ENCODE measurements at regions not wholly inside any gene's neighbourhood (a gene's known extent, or its start where the extent isn't known, plus 50 kb on each side); places are given as distances from the start of the nearest gene placed in this dataset.

- DNase-seq = no peak
These were observed 397.6 kb downstream of the ZNF521 start for GRCh38 chr18:24954341-24954740.

GRCh38 chr18:24958001-24958400, 394.0 kb downstream of the ZNF521 start:
- DNase-seq = no peak

- no peak for DNase-seq
These were observed 392.9 kb downstream of the ZNF521 start for GRCh38 chr18:24959051-24959476.

GRCh38 chr18:24964216-24964615, 387.8 kb downstream of the ZNF521 start:
- no peak for DNase-seq

- no peak for DNase-seq
These were observed 383.7 kb downstream of the ZNF521 start for GRCh38 chr18:24968238-24968775.

- no peak for DNase-seq
These were observed 379.4 kb downstream of the ZNF521 start for GRCh38 chr18:24972577-24972976.

- DNase-seq = no peak
These were observed 377.5 kb downstream of the ZNF521 start for GRCh38 chr18:24974431-24974830.

- no peak for DNase-seq
These were observed 376.2 kb downstream of the ZNF521 start for GRCh38 chr18:24975496-24976372.

- DNase-seq = no peak
These were observed 375.5 kb downstream of the ZNF521 start for GRCh38 chr18:24976502-24976901.

- no peak for DNase-seq
These were observed 372.7 kb downstream of the ZNF521 start for GRCh38 chr18:24979235-24979634.

GRCh38 chr18:24982831-24983230, 369.1 kb downstream of the ZNF521 start:
- DNase-seq = no peak

- no peak for DNase-seq
These were observed 368.3 kb downstream of the ZNF521 start for GRCh38 chr18:24983566-24984139.

GRCh38 chr18:24985586-24985985, 366.4 kb downstream of the ZNF521 start:
- DNase-seq = no peak

GRCh38 chr18:24986666-24987302, 365.2 kb downstream of the ZNF521 start:
- DNase-seq = no peak

- no peak for DNase-seq
These were observed 364.4 kb downstream of the ZNF521 start for GRCh38 chr18:24987303-24988252.

- no peak for DNase-seq
These were observed 363.6 kb downstream of the ZNF521 start for GRCh38 chr18:24988253-24988840.

GRCh38 chr18:24989760-24990593, 362.0 kb downstream of the ZNF521 start:
- no peak for DNase-seq

GRCh38 chr18:24990671-24991134, 361.3 kb downstream of the ZNF521 start:
- no peak for DNase-seq

- no peak for DNase-seq
These were observed 360.6 kb downstream of the ZNF521 start for GRCh38 chr18:24991141-24992060.

GRCh38 chr18:24992491-24992890, 359.5 kb downstream of the ZNF521 start:
- DNase-seq = no peak

All from CD4-positive, alpha-beta T cell treated with Interleukin-17A for 4 hours (primary cell).